Uterus (tissue), 2 donors: ENCODE measurements at regions not wholly inside any gene's neighbourhood (a gene's known extent, or its start where the extent isn't known, plus 50 kb on each side); places are given as distances from the start of the nearest gene placed in this dataset.

ENCODE experiments used
- CTCF ChIP-seq, 4 experiments: fragments of 200-600 bp in 2 of 4; fragments of 450-650 bp in 2 of 4; sonication (generic) in 2 of 4; IDR thresholded peaks; one replicate each; pipeline ENCODE4 v1.5.1; 2016 to 2019; ENCODE audit warnings: antibody characterized with exemption in 4 of 4, mild to moderate bottlenecking in 2 of 4, moderate library complexity in 1 of 4
- POLR2A ChIP-seq, 2 donors: fragments of 450-650 bp; IDR thresholded peaks; one replicate each; pipeline ENCODE4 v1.6.1; 2016; ENCODE audit warnings: antibody characterized with exemption in 2 of 2, mild to moderate bottlenecking in 1 of 2, moderate library complexity in 1 of 2

GRCh38 chr9:93750045-93750444 lies 173.7 kb downstream of the PHF2 start:
- TF ChIP-seq CTCF (IDR thresholded peaks at IDR 0.05) (no peak), POLR2A (IDR thresholded peaks at IDR 0.05) (no peak)
